Neural cell (in vitro differentiated cells): ENCODE measurements at regions not wholly inside any gene's neighbourhood (a gene's known extent, or its start where the extent isn't known, plus 50 kb on each side); places are given as distances from the start of the nearest gene placed in this dataset.

Experiments used
- H2AFZ ChIP-seq: fragments of 200-600, 300-800 bp; sonication (generic), shearing (Covaris generic); 2 replicates; pipeline ENCODE4 v1.6.0; 2014; ENCODE audit warnings: low read depth, mild to moderate bottlenecking, antibody characterized with exemption, low read length, moderate library complexity
- H3F3A ChIP-seq: fragments of 200-600 bp; shearing (Covaris generic); 2 replicates; pipeline ENCODE4 v1.6.1; 2016; ENCODE audit warnings: mild to moderate bottlenecking, moderate library complexity, mixed read lengths, antibody characterized with exemption, low read length; ENCODE audit not compliant: insufficient read depth, poor library complexity, severe bottlenecking
- H3K27ac ChIP-seq: fragments of 200-600, 300-800 bp; sonication (generic), shearing (Covaris generic); 2 replicates; pipeline ENCODE4 v1.5.1; 2014; ENCODE audit warnings: mild to moderate bottlenecking, low read length, moderate library complexity
- H3K27me3 ChIP-seq: fragments of 300-800, 200-600 bp; sonication (generic), shearing (Covaris generic); 2 replicates; pipeline ENCODE4 v1.6.0; 2014; ENCODE audit warnings: mild to moderate bottlenecking, low read depth, low read length, moderate library complexity; ENCODE audit not compliant: insufficient read depth
- H3K36me3 ChIP-seq: fragments of 300-800, 200-600 bp; sonication (generic), shearing (Covaris generic); 2 replicates; pipeline ENCODE4 v1.5.1; 2014; ENCODE audit warnings: mild to moderate bottlenecking, antibody characterized with exemption, low read length, moderate library complexity; ENCODE audit not compliant: insufficient read depth
- H3K4me2 ChIP-seq: fragments of 300-800, 200-600 bp; sonication (generic), shearing (Covaris generic); 2 replicates; pipeline ENCODE4 v1.6.0; 2014; ENCODE audit warnings: mild to moderate bottlenecking, low read length
- H3K4me3 ChIP-seq: fragments of 300-800, 200-600 bp; sonication (generic), shearing (Covaris generic); 2 replicates; pipeline ENCODE4 v1.5.1; 2014; ENCODE audit warnings: mild to moderate bottlenecking, low read length, moderate library complexity
- H3K79me2 ChIP-seq: fragments of 200-600 bp; shearing (Covaris generic); replicated peaks from 2 replicates; pipeline ENCODE4 v1.6.0; 2014; ENCODE audit warnings: mild to moderate bottlenecking, low read length, moderate library complexity; ENCODE audit not compliant: insufficient read depth
- H3K9ac ChIP-seq: fragments of 300-800, 200-600 bp; sonication (generic), shearing (Covaris generic); 2 replicates; pipeline ENCODE4 v1.6.1; 2016; ENCODE audit warnings: mild to moderate bottlenecking, low read length, mixed read lengths
- H3K9me2 ChIP-seq: fragments of 200-600 bp; shearing (Covaris generic); 2 replicates; pipeline ENCODE4 v1.6.1; 2016; ENCODE audit warnings: mild to moderate bottlenecking, low read length, mixed read lengths; ENCODE audit not compliant: insufficient read depth
- H3K9me3 ChIP-seq: fragments of 200-600, 300-800 bp; sonication (generic), shearing (Covaris generic); 2 replicates; pipeline ENCODE4 v1.6.1; 2016; ENCODE audit warnings: mild to moderate bottlenecking, mixed run types, low read length, moderate library complexity, mixed read lengths
- H4K20me1 ChIP-seq: fragments of 200-600 bp; shearing (Covaris generic); 2 replicates; pipeline ENCODE4 v1.6.1; 2016; ENCODE audit warnings: mild to moderate bottlenecking, mixed run types; ENCODE audit not compliant: insufficient read depth
- CTCF ChIP-seq: fragments of 450-650 bp; IDR thresholded peaks from 2 replicates; pipeline ENCODE4 v1.5.1; 2014; ENCODE audit warnings: antibody characterized with exemption, mild to moderate bottlenecking, moderate library complexity; ENCODE audit not compliant: poor library complexity, severe bottlenecking
- EP300 ChIP-seq: fragments of 450-650 bp; conservative IDR thresholded peaks from 2 replicates; pipeline ENCODE4 v1.6.1; 2014; ENCODE audit warnings: antibody characterized with exemption, mild to moderate bottlenecking, moderate library complexity; ENCODE audit not compliant: poor library complexity, severe bottlenecking
- EZH2 ChIP-seq: fragments of 200-600, 300-800 bp; shearing (Covaris generic), sonication (generic); IDR thresholded peaks from 2 replicates; pipeline ENCODE4 v1.6.1; 2014; ENCODE audit warnings: antibody characterized with exemption, low read length, borderline replicate concordance, mild to moderate bottlenecking; ENCODE audit not compliant: insufficient read depth, poor library complexity, severe bottlenecking
- MXI1 ChIP-seq: fragments of 450-650 bp; conservative IDR thresholded peaks from 2 replicates; pipeline ENCODE4 v1.6.1; 2014; ENCODE audit warnings: antibody characterized with exemption, mild to moderate bottlenecking; ENCODE audit not compliant: poor library complexity, severe bottlenecking
- POLR2AphosphoS5 ChIP-seq: IDR thresholded peaks from 2 replicates; pipeline ENCODE4 v1.6.1; 2012
- RAD21 ChIP-seq: fragments of 450-650 bp; conservative IDR thresholded peaks from 2 replicates; pipeline ENCODE4 v1.6.1; 2014; ENCODE audit warnings: antibody characterized with exemption, mild to moderate bottlenecking, moderate library complexity
- REST ChIP-seq: IDR thresholded peaks from 2 replicates; pipeline ENCODE4 v1.6.1; 2012; ENCODE audit warnings: borderline replicate concordance
- SMC3 ChIP-seq: fragments of 450-650 bp; conservative IDR thresholded peaks from 2 replicates; pipeline ENCODE4 v1.6.1; 2014; ENCODE audit warnings: antibody characterized with exemption, mild to moderate bottlenecking, moderate library complexity; ENCODE audit not compliant: poor library complexity
- TAF1 ChIP-seq: IDR thresholded peaks from 2 replicates; pipeline ENCODE4 v1.6.1; 2012; ENCODE audit warnings: low read depth

- no peaks in the 10 kb centered on the region for H4K20me1 ChIP-seq
Measured at GRCh38 chr6:132198896-132199295, 202.4 kb downstream of the MOXD1 start.

GRCh38 chr6:132198040-132198439 is 203.2 kb downstream of the MOXD1 start:
- Histone ChIP-seq H3K9me3 (no peaks in the 10 kb centered on the region), H3F3A (no peaks in the 10 kb centered on the region), H3K79me2 (no peaks in the 10 kb centered on the region), H2AFZ (no peak overlapping the region), H3K27ac (no peak overlapping the region), H4K20me1 (no peaks in the 10 kb centered on the region), H3K27me3 (no peaks in the 10 kb centered on the region), H3K36me3 (no peaks in the 10 kb centered on the region), H3K4me3 (no peak overlapping the region), H3K9ac (no peak overlapping the region), H3K9me2 (no peaks in the 10 kb centered on the region), H3K4me2 (no peak overlapping the region)
- TF ChIP-seq MXI1 = no peak
- TF ChIP-seq RAD21 = no peak
- TF ChIP-seq REST = no peak
- TF ChIP-seq SMC3 = no peak
- TF ChIP-seq TAF1 = no peak
- TF ChIP-seq EZH2 = no peak
- no peak for TF ChIP-seq POLR2AphosphoS5
- TF ChIP-seq EP300 = no peak

More at GRCh38 chr6:132198896-132199295, 202.4 kb downstream of the MOXD1 start:
- Histone ChIP-seq H3K4me2 (no peak overlapping the region), H2AFZ (no peak overlapping the region), H3K4me3 (no peak overlapping the region), H3K27ac (no peak overlapping the region), H3K9ac (no peak overlapping the region), H3K9me3 (no peaks in the 10 kb centered on the region), H3K9me2 (no peaks in the 10 kb centered on the region), H3F3A (no peaks in the 10 kb centered on the region), H3K27me3 (no peaks in the 10 kb centered on the region), H3K79me2 (no peaks in the 10 kb centered on the region), H3K36me3 (no peaks in the 10 kb centered on the region)
- TF ChIP-seq TAF1 (no peak), EZH2 (no peak), EP300 (no peak), POLR2AphosphoS5 (no peak), SMC3 (no peak), REST (no peak), CTCF (no peak), RAD21 (no peak), MXI1 (no peak)
